ENCODE measurements at regions not wholly inside any gene's neighbourhood (a gene's known extent, or its start where the extent isn't known, plus 50 kb on each side); places are given as distances from the start of the nearest gene placed in this dataset.

DNA sequence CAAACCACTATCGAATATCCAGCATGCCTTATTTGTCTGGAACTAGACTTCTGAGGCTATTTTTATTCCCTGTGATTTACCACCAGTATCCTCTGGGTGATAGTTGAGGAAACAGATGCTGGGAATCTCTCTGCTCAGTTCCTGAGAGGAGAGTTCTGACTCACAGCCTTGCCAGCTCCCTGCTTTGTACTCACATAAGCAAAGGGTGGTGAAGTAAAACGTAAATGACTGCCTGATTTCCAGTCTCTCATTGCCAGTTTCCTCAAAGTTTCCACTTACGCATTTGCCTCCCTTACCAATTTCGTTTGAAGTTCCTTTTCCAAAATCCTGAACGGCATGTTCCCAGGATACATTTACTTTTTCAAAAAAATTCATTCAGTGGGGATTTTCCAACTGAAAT lies 69.2 kb upstream of the HNRNPA3 start:
- DNase-seq (ENCODE audit: low read depth in 1 of 2, low spot score in 1 of 2): no peak

DNA sequence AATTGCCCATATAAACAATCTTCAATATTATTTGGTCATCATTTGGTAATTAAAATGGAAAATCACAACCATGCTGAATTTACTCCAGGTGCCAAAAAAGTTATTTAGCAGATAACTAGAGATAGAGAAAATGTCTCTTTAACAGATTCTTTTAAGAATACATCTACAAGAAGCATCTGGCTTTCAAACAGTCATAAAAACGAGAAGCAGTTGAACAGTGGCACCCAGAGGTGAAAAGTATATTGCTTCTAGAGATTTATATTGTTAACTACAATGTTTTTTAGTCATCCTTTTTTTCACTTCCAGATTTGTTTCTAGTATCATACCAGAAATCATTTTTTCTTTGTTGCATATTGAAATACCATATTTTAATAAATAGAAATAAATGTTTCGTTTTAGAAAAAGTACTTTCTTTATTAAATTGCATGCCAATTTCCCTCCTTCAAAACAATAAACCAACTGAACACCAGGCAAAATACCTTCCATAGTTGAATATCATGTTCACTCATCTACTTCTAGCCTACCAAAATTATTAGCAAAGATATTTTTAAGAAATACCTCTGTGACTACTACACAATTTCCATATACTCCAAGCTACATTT lies 65.4 kb upstream of the HNRNPA3 start:
- DNase-seq (ENCODE audit: low read depth in 1 of 2, low spot score in 1 of 2): no peak

DNA sequence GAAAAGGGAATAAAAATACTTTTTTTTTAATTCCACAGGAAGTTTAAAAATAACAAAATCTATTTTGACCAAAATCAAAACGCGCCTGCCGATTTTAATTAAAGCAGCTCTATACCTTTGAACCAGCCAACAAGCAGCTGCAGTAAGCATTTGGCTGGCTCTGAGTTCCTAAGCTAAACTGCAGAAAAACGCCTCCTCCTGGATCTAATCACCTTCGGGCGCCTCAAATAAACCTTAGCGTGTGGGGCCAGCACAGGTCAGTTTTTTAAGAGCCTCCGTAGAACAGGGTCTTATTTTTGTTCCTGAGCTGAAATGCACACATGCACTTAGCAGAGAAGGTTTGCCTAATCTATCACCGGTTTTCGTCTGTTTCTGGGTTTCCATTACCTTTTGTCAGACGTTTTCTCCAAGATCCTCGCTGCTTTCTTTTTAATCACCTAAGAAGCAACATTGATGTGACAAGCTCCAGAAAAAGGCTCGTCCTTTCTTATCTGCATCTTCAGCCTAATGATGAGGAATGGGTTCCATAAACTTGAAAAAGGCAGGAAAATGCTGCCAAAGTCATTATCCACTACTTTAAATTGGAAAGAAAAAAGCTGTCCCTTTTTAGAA lies 64.7 kb upstream of the HNRNPA3 start:
- no peak for DNase-seq (ENCODE audit: low read depth in 1 of 2, low spot score in 1 of 2)

DNA sequence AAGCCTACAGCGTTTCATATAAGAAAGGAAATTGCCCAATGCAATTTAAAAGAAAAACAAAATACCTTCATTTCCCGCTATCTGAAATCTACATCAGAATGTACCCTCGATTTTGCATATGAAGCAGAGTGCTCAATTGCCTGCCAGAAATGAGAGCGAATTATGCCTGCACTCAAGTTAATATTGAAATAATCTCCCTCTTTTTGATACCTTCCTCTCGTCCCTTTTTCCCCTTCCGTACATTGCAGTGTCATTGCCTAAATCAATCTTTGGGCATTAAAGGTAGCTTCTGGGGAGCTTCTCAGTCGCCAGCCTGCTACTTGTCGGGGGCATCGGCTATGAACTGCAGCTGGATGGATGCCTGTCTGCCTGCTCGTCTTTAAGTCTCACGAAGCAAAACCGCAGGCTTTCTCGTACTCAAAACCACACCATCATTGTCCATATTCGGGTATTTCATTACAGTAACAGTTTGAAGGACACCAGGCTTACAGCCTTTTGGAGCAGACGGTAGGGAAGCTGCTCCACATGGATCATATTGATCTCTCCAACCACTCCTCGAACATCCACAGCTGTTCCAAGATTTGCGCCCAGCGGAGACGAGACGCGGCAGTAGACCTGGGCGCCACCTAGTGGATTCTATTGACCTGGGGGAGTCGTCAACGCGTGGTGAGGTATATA lies 64.0 kb upstream of the HNRNPA3 start:
- peak; percentile 45 to 46 for DNase-seq (ENCODE audit: low read depth in 1 of 2, low spot score in 1 of 2)

DNA sequence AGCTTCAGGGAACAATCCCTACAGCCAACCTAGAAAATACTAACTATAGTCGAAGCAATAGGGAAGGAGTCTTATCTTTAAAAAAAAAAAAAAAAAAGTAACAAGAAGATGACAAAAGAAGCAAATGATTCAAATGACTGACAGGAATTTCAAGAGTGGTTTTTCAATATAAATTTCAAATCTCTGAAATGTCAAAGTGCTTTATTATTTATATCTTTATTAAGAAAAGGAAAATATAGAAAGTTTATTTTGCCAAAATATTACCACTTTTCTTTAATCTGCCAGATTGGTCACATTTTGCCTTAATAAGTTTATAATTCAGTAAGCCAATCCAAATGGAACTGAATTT lies 63.5 kb upstream of the HNRNPA3 start:
- DNase-seq (ENCODE audit: low read depth in 1 of 2, low spot score in 1 of 2): no peak

DNA sequence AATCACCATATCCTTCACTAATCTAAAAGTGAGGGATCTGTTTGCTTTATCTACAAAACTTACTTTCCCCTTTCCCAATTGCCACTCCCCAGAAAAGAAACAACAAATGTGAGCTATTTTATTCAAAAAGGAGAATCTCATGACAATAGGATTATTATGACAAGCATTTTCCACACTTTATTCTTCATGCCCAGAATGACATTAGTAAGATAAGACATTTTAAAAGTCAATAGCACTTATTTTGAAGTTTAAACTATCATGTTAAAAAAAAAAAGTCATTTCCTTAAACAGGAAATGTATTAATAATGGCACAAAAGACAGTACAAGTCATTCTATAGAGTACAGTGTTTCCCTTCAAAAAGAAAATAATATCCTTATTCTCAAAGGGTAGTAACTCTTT lies 58.8 kb upstream of the HNRNPA3 start:
- DNase-seq (ENCODE audit: low read depth in 1 of 2, low spot score in 1 of 2): no peak

DNA sequence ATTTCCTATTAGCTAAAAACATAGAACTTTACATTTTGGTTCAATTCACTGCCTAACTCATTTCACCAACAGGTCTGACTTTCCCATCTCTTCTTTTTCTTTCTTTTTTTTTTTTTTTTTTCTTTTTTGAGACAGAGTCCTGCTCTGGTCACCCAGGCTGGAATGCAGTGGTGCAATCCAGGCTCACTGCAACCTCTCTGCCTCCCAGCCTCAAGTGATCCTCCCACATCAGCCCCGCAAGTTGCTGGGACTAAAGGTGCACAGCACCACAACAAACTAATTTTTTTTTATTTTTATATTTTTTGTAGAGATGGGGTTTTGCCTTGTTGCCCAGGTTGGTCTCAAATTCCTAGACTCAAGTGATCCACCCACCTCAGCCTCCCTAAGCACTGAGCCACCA lies 57.8 kb upstream of the HNRNPA3 start:
- DNase-seq (ENCODE audit: low read depth in 1 of 2, low spot score in 1 of 2): no peak

DNA sequence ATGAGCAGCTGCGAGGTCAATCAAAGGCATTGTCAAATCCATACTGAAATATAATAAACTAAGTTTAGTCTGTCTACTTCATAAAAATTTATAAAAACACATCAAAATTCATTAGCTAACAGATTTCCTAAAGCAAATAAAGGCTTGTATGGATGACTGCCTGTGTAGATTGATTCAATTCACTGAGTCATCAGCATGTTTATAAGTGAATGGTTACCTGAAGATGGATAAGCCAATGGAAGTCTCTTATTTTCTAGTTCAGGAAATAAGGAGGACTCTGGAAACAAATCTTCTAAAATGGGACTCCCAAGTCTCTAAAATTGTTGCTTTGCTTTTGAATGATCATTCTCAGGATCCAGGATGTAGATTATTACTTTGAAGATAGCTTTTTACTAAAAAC lies 57.0 kb upstream of the HNRNPA3 start:
- no peak for DNase-seq (ENCODE audit: low read depth in 1 of 2, low spot score in 1 of 2)

DNA sequence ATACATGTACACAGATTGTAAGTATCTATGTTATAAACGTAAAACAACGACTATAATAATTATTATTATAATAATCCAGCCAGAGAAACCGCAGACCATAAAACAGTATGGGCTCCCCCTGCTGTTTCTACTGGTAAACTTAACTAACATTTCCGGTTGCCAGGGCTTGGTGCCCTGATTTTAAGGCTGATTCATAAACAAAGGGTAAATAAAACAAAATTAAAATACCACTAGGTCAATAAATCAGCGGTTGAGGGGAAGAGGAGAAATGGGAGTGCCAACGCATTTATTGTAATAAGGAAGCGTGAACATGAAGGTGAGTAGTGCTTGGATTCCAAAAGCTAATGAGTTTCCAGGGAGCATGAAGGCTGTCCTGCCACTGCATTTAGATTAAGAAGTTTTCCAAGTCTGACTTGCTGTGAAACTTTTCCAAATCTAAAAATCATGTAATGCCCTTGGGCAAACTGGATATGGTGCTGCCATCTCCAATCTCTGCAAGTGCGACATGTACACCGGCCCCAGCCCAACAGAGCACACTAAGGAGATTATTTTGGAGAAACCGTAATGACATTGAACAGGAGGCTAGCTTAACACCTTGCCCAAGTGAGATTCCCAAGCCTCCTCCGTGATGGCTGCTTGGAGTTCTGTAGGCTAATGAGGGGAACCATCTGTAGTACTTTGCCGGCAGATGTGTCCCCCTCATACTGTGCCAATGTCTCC lies 50.7 kb upstream of the HNRNPA3 start:
- no peak for DNase-seq (ENCODE audit: low read depth in 1 of 2, low spot score in 1 of 2)
